HG03469 (cell line): ENCODE measurements at regions not wholly inside any gene's neighbourhood (a gene's known extent, or its start where the extent isn't known, plus 50 kb on each side); places are given as distances from the start of the nearest gene placed in this dataset.
"Not testable (repeated sequence)": the region's sequence is repeated elsewhere in the genome, so short reads cannot be mapped to it uniquely, and the experiment has no call there.

Source experiments
- ATAC-seq: cut with Tn5 transposase; IDR thresholded peaks from one replicate; pipeline ENCODE4 v1.9.1; 2021; ENCODE audit warnings: mild to moderate bottlenecking, moderate library complexity, moderate number of reproducible peaks; ENCODE audit not compliant: unreplicated experiment

DNA sequence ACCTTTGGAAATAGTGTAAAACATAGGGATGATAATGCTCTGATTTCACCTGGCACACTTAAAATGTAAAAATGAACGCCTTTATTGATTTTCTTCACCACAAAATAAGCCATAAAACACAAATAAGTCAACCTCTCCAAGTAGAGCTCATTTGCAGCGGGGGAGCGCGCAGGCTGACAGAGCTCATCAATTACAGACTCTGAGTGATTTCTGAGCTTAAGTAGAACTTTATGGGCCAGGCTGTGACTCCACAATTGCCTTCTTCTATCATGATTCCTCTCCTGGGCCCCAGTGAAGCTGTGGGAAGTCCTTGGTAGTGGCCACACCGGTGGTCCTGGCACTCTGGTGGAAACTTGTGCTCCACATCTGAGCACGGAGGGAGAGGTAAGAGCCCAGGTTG, 789.0 kb upstream of the RAB6C start:
- no peak for ATAC-seq

DNA sequence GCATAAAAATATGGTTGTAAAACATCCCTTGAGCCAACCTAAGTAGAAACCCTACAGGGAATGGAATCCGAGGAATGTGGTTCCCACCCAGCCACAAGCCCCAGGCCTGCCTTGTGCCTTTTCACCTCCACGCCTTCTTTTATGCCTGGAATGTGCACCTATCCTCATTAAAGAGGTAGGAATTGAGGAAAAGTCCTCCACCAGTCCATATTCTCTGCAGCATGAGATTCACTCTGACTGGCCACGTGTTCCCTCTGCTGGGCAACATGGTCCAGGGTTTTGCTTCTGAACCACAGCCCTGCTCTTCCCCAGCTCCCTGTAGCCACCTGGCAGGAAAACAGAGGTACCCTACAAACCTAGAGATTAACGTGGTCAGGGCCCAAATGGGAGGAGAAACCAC, 787.9 kb upstream of the RAB6C start:
- no peak for ATAC-seq

DNA sequence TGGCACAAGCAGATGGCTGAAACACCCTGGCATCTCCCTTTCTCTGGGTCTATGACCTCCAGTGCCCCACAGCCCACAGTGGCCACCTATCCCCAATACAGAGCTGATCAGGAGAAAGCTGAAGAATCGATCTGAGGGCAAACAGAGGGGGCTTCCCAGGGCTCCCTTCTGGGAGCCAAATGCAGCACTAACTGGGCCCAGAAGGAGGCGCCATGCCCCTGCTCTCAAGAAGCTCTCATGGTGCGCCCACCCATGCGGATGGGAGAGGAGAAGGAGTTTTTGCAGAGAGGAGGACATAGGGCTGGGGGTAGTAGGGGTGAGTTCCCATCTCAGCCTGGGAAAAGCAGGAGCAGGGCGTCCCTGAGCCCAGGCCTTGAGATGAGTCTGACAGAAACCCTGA, 787.3 kb upstream of the RAB6C start:
- ATAC-seq = no peak

DNA sequence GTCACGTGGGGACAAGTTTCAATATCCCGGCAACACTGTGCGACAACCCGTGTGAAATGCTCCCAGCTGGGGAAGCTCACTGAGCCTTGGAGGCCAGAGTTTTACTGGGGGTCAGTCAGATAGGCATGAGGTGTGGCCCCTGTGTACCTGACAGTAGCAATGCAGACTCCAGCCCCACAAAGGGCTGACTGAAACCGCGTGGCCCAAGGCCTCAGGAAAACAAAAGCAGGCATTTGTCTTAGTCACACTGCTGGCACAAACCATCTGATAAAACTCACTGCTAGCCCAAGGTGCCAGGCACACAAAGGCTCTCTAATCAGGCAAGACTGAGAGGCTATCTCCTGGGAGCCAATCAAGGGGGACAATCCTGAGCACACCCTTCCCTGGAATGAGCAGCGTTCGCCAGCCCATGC, 786.6 kb upstream of the RAB6C start:
- no peak for ATAC-seq

DNA sequence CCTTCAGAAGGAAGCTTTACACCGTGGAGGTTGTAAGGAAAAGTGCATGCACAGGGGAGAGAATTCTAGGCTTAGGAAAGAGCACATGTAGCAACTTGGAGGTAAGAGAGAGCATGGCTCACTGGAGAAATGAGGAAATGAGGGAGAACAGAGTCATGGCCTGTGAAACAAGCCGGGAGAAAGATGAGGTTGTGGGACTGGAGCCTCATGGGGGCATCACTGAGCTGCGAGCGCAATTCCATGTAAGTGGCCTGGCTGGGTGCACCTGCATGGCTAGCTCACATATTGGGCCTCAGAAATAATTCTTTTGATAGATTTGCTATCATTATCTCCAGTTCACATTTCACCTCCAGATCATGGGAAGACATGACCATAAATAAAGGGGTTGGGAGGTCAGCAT, 785.5 kb upstream of the RAB6C start:
- no peak for ATAC-seq

DNA sequence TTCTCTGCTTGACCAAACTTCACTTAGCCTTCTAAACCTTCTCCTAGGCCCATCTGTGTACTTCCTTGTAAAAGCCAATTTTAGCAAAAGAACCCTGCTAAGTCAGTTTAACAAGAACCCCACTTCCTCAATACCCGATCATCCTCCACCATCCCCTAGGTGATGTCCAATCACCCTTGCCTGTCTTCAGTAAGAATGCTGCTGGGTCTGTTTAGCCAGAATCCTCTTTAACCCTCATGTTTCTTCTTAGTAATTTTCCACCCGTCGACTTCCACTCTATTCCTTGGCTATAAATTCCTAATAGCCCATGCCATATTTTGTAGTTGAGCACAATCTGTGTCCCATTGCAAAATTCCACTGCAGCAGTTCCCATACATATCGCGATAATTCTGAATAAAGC, 780.0 kb upstream of the RAB6C start:
- ATAC-seq = no peak

DNA sequence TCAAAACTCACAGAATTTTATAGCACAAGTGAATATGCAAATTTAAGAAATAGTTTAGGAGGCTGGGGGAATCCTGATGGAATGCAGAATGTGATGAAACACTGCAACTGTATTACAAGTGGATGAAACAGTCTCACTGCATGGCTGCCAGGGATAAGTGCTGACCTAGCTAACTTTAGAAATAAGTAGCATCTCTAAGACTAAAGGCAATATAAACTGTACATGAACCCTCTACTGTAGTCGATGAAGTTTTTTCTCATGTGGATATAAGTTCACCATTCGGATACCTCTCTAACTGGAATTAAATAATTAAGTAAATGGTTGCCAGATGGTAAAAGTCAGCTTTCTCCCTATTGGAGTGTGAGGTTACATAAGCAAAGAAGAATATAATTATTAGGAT, 777.8 kb upstream of the RAB6C start:
- no peak for ATAC-seq

DNA sequence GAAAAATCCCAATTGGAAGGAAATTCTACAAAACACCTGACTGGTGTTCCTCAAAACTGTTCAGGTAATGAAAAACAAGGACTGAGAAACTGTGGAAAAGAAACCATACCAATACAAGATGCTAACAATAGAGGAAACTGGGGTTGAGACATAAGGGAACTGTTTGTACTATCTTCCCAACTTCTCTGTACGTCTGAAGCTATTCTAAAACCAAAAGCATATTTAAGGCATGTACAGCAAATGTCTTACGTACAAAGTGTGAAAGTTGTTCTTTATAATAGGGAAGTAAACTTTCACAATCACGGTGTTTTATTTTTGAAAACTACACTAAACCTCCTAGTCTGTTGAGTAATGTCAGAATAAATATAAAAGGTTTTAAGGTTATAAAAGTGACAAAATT, 776.1 kb upstream of the RAB6C start:
- ATAC-seq = no peak

DNA sequence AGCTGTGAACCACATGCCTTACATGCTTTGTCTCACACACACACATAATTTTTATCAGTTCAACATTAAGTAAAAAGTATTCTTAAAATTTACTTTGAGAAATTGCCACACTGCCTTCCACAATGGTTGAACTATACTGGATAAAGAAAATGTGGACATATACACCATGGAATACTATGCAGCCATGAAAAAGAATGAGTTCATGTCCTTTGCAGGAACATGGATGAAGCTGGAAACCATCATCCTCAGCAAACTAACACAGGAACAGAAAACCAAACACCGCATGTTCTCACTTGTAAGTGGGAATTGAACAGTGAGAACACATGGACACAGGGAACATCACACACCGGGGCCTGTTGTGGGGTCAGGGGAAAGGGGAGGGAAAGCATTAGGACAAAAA, 774.9 kb upstream of the RAB6C start:
- ATAC-seq = not testable (repeated sequence)

DNA sequence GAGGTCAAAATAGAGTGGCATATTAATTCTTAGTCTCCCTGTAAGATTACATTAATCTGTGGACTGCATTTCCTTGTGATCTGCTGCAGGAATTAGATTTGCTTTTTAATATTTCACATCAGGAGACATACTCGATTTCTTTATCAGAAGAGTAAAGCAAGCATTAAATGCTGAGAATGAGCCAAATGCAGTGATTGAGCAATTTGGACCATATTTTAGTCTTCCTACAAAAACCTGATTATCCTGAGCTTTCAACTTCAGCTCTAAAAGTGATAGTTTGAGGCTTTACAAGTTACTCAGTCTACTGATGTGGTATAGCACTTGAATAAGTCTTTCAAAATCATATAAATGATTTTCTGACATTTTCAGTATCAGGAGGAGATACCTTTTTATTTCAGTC, 774.3 kb upstream of the RAB6C start:
- no peak for ATAC-seq

DNA sequence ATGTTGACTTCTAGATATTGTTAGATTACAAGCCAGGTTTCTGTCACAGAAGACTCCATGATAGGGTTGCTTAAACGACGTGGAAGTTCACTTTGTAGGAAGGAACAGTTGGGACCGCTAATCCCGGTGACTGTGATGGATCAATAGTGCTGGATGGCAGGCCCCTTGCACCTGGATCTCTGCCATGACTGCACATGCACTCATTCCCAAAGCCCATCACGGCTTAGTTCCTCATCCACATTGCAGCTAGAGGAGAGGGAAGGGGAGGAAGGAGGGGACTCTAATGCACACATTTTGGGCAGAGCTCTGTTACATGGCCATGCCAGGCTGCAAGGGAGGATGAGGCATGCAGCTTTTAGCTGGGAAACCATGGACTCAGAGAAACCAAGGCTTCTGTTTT, 773.7 kb upstream of the RAB6C start:
- no peak for ATAC-seq

DNA sequence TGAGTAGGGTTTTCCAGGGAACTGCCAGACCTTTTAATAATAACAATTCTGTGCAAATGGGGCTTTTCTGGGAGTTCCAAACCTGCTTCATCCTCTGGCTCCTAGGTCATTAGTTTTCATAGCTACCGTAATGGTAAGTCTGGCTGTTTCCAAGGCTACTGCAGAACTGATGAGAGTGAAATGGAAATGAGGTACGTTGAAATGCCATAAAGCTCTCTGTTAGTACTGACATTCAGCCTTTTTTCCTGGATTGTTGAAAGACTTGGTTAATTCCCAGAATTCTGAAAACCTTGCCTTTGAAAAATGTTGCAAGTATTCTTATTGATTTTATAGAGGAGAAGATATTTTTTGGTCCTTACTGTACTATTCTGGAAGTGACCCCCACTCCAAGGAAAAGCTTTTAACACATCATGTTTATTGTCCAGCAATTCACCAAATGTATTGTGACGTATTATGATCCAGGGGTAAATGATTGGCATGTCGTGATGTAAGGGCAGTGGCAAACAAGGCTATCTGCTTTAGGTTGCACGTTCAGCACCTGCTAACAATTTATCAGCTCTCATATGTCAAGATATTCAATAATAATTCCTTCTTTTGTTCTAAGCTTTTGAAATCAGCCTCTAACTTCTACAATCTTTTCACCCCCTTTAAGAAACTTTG, 767.0 kb upstream of the RAB6C start:
- ATAC-seq = no peak

DNA sequence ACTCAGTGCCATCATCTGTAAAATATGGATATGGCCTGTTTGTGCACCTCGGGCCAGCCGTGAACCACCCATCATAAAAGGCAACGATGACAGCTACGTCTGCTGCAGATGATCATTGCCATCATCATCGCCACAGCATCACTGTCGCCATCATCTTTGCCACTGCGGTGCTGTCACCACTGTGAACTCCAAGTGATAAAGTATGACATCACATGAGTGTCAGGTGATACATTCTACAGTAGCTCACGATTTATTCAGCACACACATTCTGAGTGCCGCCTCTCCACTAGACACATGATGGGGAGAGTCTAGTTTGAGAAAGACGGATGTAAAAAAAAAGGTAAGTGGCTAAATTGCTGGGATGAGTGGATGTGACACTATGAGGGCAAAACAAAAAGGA, 755.4 kb upstream of the RAB6C start:
- ATAC-seq = no peak

DNA sequence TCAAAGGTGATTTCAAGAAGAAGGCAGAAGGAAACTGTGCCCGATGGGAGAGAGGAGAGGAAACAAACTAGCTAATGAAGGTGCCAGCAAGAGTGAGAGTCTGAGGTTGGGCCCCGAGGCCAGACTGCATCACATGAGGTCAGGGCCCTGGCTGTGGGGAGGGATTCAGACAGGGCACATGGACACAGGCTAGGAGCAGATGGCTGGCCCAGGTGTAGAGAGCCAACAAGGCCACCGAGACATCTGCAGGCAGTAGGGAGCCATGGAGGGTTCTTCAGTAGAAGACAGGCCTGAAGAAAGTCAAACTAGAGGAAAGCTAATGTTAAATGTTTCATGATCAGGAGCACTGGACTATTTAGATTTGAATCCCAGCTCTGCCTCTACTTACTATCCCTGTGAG, 755.0 kb upstream of the RAB6C start:
- ATAC-seq = no peak

DNA sequence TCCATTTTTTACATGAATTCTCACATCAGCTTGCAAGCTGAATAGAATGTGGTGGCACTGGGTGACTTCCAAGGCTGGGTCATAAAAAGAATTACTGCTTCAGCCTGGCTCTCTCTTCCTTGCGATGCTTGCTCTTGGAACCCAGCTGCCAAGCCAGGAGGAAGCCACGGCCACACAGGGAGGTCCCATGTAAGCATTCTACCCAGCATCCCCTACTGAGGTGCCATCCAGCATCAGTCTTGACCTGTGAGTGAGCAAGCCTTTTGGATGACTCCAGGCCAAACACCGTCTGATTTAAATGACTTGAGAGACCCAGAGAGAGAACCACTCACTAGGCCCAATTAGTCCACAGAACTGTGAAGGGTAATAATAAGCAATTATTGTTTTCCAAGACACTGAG, 750.3 kb upstream of the RAB6C start:
- no peak for ATAC-seq

DNA sequence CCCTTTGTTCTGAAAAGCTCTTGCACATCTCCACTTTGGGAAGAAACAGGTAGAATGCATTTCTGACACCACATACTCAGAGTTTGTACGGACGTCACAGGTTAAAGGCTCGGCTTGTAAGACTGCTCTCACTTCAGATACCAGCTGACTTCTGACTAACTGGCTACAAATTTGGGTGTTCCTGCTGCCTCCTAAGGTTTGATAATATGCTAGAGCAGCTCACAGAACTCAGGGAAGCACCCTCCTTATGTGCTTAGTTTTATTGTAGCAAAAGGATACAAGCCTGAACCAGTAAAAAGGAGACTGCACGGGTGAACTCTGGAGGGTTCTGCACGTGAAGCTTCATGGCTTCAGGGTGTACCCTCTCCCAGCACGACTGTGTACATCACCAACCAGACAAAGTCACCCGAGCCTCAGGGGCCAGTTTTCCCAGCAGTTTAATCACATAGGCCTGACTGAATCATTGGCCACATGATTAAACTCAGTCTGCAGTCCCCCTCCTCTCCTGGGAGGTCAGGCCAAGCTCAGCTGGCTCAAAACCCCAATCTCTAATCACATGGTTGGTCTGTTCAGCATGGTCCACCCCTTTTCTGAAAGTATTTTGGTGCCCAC, 749.5 kb upstream of the RAB6C start:
- ATAC-seq = no peak

DNA sequence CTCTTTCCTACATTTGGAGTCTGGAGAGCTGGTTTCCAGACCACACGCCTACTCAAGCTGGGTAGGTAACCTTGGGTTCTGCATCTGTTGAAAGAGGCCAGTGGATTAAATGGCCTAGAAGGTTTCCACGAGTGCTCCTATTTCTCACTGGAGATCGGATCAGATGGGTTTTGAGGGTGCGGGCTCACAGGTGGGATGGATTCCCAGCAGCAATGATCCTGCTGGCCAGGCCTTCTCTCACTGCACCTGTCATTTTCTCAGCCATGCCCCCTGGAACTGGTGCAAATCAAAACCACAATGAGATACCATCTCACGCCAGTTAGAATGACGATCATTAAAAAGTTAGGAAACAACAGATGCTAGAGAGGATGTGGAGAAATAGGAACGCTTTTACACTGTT, 747.5 kb upstream of the RAB6C start:
- no peak for ATAC-seq

DNA sequence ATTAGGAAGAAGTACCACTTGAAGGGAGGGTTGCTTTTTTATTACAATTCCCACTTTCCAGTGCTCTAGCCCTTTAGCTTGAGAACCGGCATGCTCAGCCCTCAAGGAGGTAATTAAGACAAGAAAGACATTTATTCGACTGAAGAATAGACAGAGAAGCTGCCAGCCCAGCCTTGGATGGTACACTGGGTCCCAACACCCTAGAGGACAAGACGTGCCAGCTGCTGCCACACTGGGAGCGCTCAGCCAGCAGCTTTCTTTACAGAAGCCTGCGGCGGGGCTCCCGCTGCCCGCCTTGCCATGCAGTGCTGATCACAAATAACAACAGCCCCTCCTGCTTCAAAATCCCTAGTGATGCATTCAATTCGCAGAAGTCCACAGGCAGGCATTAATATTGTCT, 746.3 kb upstream of the RAB6C start:
- ATAC-seq = no peak

DNA sequence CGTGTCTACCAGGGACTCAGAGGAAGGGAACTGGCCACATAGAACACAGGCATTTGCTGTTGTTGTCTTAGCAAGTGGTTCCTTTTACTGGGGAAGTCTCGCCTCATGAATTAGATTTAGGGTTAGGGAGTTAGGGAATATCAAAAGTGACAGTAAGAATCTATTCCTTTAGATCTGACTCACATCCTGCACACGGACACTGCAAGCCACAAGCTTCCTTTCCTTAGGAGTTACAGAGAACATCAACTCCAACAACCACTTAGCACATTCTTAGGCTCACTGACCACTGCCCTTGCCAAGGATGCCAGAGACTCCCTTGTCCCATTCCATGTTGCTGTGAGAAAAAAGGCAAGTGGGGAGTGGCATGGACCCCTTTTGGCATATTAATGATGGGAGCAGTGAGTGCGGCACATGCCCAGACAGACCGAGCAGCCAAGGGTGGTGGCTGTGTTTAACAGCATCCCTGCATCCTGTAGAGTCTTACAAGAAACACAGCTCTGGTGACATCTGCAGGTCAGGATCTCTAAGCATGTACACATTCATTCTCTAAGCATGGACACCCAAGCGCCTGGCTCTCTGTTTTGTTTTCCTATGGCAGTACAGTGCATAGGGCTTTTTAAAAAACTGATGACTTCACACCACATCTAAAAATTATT, 745.6 kb upstream of the RAB6C start:
- no peak for ATAC-seq

DNA sequence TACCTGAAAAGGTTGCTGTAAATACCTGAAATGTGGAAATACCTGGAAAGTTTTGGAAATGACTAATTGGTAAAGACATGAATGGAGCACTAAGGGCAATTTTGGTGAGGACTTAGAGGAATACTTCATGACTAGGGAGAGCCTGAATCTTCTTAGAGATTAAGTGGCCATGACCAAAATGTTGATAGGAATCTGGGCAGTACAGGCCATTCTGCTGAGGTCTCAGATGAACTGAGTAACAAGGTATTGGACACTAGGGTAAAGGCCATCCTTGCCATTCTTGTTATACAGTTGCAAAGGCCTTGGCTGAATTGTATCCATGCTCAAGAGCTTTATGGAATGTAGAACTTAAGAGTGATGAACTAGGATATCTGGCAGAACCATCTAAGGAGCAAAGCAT, 742.9 kb upstream of the RAB6C start:
- ATAC-seq = no peak

DNA sequence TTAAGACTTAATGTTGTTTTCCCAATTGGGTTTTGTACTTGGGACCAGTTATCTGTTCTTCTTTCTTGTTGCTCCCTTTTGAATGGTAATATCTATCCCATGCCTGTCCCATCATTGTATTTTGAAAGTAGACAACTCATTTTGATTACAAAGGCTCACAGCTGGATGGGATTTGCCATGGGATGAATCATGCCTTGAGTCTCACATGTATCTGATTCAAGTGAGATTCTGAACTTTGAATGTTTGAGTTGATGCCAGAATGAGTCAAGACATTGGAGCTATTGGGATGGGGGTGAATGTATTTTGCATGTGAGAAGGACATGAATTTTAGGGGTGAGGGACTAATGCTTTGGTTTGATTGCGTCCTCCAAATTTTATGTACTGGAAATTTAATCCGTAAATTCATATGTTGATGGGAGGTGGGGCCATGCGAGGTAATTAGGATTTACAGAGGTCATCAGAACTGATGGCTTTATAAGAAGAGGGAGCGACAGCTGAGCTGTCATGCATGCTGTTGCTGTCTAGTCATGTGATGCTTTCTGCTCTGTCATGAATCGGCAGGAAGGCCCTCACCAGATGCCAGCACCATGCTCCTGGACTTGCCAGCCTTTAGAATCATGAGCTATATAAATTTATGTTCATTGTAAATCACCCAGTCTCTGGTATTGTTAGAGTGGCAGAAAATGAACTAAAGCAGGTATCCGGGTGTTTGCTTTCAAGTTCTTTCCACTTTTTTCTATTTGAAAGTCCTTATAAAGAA, 741.3 kb upstream of the RAB6C start:
- no peak for ATAC-seq

DNA sequence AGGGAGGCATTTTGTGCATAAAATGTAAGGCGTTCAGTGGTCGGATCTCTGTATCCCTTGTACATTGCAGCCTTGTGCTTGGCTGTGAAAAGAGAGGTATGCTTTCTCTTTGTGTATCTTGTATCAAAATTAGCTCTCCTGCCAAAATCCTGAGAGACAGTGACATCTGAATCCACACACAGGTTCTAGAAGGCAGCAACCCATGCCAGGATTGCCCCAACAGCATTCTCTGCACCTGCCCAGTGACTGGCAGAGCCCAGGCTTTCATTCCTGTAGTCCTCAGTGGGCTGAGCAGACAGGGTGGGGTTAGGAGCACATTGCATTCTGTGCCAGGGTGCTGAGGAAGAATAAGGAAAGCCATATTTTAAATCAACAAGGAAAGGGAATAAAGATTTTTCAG, 740.3 kb upstream of the RAB6C start:
- ATAC-seq = no peak
